Breast epithelium (tissue), 4 donors: ENCODE measurements at regions not wholly inside any gene's neighbourhood (a gene's known extent, or its start where the extent isn't known, plus 50 kb on each side); places are given as distances from the start of the nearest gene placed in this dataset.

Experiments
- DNase-seq, 2 donors: peaks; one replicate each; pipeline ENCODE4 v3.0.0-alpha.2; 2019; ENCODE audit warnings: low spot score in 2 of 2
- H3K27ac ChIP-seq, 2 donors: fragments of 200-600 bp; sonication (generic) in 1 of 2; one replicate each; pipeline ENCODE4 v1.5.1; 2016 to 2019; ENCODE audit warnings: mild to moderate bottlenecking in 1 of 2
- H3K27me3 ChIP-seq, 2 donors: fragments of 200-600 bp; sonication (generic) in 1 of 2; one replicate each; pipeline versions ENCODE4 v1.5.1 to v1.6.0; 2017 to 2019; ENCODE audit warnings: control low read depth in 1 of 2, mild to moderate bottlenecking in 1 of 2
- H3K36me3 ChIP-seq: fragments of 200-600 bp; one replicate; pipeline ENCODE4 v1.5.1; 2019
- H3K4me1 ChIP-seq, 2 donors: fragments of 200-600 bp; sonication (generic); one replicate each; pipeline ENCODE4 v1.5.1; 2016 to 2019; ENCODE audit warnings: control low read depth in 1 of 2
- H3K4me3 ChIP-seq, 3 donors: fragments of 200-600 bp; sonication (generic); 1 replicate in 2 of 3; 2 replicates in 1 of 3; pipeline ENCODE4 v1.5.1; 2016 to 2019; ENCODE audit warnings: mild to moderate bottlenecking in 3 of 3, moderate library complexity in 2 of 3
- H3K9me3 ChIP-seq, 2 donors: fragments of 200-600 bp; sonication (generic) in 1 of 2; one replicate each; pipeline ENCODE4 v1.5.1; 2016 to 2019; ENCODE audit warnings: control low read depth in 1 of 2
- CTCF ChIP-seq, 3 donors: fragments of 450-650 bp; IDR thresholded peaks; one replicate each; pipeline ENCODE4 v1.5.1; 2016 to 2017; ENCODE audit warnings: antibody characterized with exemption in 3 of 3, mild to moderate bottlenecking in 3 of 3, moderate library complexity in 3 of 3
- POLR2A ChIP-seq: fragments of 450-650 bp; IDR thresholded peaks from one replicate; pipeline ENCODE4 v1.6.1; 2016; ENCODE audit warnings: antibody characterized with exemption, mild to moderate bottlenecking, moderate library complexity
- POLR2AphosphoS5 ChIP-seq, 3 donors: sonication (generic); formaldehyde crosslinking; IDR thresholded peaks; one replicate each; pipeline ENCODE4 v1.6.1; 2017; ENCODE audit warnings: antibody characterized with exemption in 3 of 3
- intact Hi-C: fragments of 100-400 bp; cut with DNase I; formaldehyde crosslinking; loops from one replicate; pipeline ENCODE4 v1.15.1; 2023; ENCODE audit warnings: low total_unique reads

DNA sequence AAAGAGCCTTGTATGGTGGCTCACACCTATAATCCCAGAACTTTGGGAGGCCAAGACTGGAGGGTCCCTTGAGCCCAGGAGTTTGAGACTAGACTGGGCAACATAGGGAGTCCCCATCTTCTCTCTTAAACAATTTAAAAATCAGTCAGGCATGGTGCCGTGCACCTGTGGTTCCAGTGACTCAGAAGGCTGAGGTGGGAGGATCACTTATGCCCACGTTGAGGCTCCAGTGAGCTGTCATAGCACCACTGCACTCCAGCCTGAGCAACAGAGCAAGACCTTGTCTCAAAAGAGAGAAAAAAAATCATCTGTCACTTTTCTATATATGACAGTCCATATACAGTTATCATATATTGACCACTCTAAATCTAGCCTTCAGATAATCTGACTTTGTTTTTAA is 658.3 kb downstream of the LTN1 start:
- Histone ChIP-seq H3K4me1 (no peaks in the 10 kb centered on the region), H3K36me3 (no peaks in the 10 kb centered on the region), H3K27ac (no peak overlapping the region), H3K27me3 (no peaks in the 10 kb centered on the region), H3K9me3 (no peaks in the 10 kb centered on the region), H3K4me3 (no peak overlapping the region)
- TF ChIP-seq POLR2A: no peak
- no peak for TF ChIP-seq POLR2AphosphoS5 (IDR thresholded peaks at IDR 0.05)
- no peak for TF ChIP-seq CTCF (IDR thresholded peaks at IDR 0.05)
- intact Hi-C loops: no loop called here
- DNase-seq: no peak

- Histone ChIP-seq H3K36me3 (no peaks in the 10 kb centered on the region), H3K27ac (no peak overlapping the region), H3K4me1 (no peaks in the 10 kb centered on the region), H3K9me3 (no peaks in the 10 kb centered on the region), H3K4me3 (no peak overlapping the region), H3K27me3 (no peaks in the 10 kb centered on the region)
- intact Hi-C loops: no loop called here
- DNase-seq: no peak
- TF ChIP-seq POLR2A: no peak
- TF ChIP-seq POLR2AphosphoS5 (IDR thresholded peaks at IDR 0.05): no peak
- TF ChIP-seq CTCF (IDR thresholded peaks at IDR 0.05): no peak
Observed at GRCh38 chr21:28333578-28334075, 659.0 kb downstream of the LTN1 start.

DNA sequence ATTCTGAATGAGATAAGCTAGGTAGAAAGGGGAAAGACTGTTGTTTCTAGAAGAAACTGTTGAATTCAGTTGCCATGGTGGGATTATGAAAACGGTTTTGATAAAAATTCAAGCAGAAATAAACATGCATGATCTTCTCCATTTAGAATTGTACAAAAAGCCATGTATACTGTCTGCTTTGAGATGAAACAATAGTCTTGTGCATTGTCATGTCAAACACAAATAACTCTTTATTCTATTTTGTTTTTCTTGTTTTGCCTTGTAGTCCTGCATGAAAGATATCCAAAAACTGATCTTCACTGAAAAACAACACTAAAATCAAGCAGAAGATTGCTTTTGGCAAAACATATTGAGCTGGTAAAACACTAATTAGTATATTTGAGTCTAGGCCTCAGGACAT is 659.9 kb downstream of the LTN1 start:
- TF ChIP-seq POLR2A (no peak), POLR2AphosphoS5 (IDR thresholded peaks at IDR 0.05) (no peak), CTCF (IDR thresholded peaks at IDR 0.05) (no peak)
- no peak for DNase-seq
- Histone ChIP-seq H3K27ac (no peak overlapping the region), H3K9me3 (no peaks in the 10 kb centered on the region), H3K27me3 (no peaks in the 10 kb centered on the region), H3K4me3 (no peak overlapping the region), H3K36me3 (no peaks in the 10 kb centered on the region), H3K4me1 (no peaks in the 10 kb centered on the region)
- intact Hi-C loops: no loop called here

- TF ChIP-seq POLR2A (no peak), CTCF (IDR thresholded peaks at IDR 0.05) (no peak), POLR2AphosphoS5 (IDR thresholded peaks at IDR 0.05) (no peak)
- intact Hi-C loops: no loop called here
- Histone ChIP-seq H3K27ac (no peak overlapping the region), H3K9me3 (peaks cover 0 to 11% of the 10 kb centered on the region in 2 donors), H3K36me3 (no peaks in the 10 kb centered on the region), H3K4me3 (no peak overlapping the region), H3K27me3 (no peaks in the 10 kb centered on the region), H3K4me1 (no peaks in the 10 kb centered on the region)
- DNase-seq: no peak
Observed at GRCh38 chr21:28325618-28326017, 667.1 kb downstream of the LTN1 start.

- no peaks in the 10 kb centered on the region for H3K36me3 ChIP-seq
- no peaks in the 10 kb centered on the region for H3K4me1 ChIP-seq
- no peak overlapping the region for H3K27ac ChIP-seq
- intact Hi-C loops: no loop called here
- no peak for DNase-seq
- H3K9me3 ChIP-seq: peaks cover 0 to 12% of the 10 kb centered on the region in 2 donors
- no peak overlapping the region for H3K4me3 ChIP-seq
- no peak for TF ChIP-seq POLR2A
- no peak for TF ChIP-seq POLR2AphosphoS5 (IDR thresholded peaks at IDR 0.05)
- no peak for TF ChIP-seq CTCF (IDR thresholded peaks at IDR 0.05)
- H3K27me3 ChIP-seq: no peaks in the 10 kb centered on the region
Observed at GRCh38 chr21:28324690-28325089, 668.0 kb downstream of the LTN1 start.
